ENCODE measurements at regions not wholly inside any gene's neighbourhood (a gene's known extent, or its start where the extent isn't known, plus 50 kb on each side); places are given as distances from the start of the nearest gene placed in this dataset.

- Mint-ChIP-seq H3K27ac (peak overlapping the region in 1 of 3 experiments; percentile 6; a peak in 1 of 7 replicates), H3K9me3 (no peaks in the 10 kb centered on the region), H3K36me3 (ENCODE audit: insufficient read depth in 1 of 3, low read depth in 3 of 3) (no peaks in the 10 kb centered on the region; a peak in 1 of 7 replicates), H3K27me3 (ENCODE audit: low read depth) (peaks cover 9% of the 10 kb centered on the region), H3K4me1 (peaks cover 19% of the 10 kb centered on the region in 2 experiments), H3K4me3 (no peak overlapping the region)
- peaks cover 9% of the 10 kb centered on the region; the same call in 1 of the 2 replicates for H3K4me1 ChIP-seq (ENCODE audit: insufficient read depth, low read length)
- H2BK120ac ChIP-seq (ENCODE audit: low read depth, low read length, poor library complexity, severe bottlenecking), result no peak overlapping the region
- no peak overlapping the region for H3K14ac ChIP-seq (ENCODE audit: insufficient read depth, low read length)
- no peak overlapping the region for H3K56ac ChIP-seq (ENCODE audit: insufficient read length, low read depth, low read length)
- H3K23me2 ChIP-seq (ENCODE audit: insufficient read length, low read depth, low read length, poor library complexity, severe bottlenecking), result no peaks in the 10 kb centered on the region
- no peak overlapping the region for H3K4ac ChIP-seq (ENCODE audit: low read depth, low read length)
- no peak overlapping the region for H4K5ac ChIP-seq (ENCODE audit: insufficient read length, low read depth, low read length)
- no peak for DNase-seq
- no peak overlapping the region for H3K18ac ChIP-seq (ENCODE audit: insufficient read length, low read depth, low read length)
- no peak overlapping the region for H4K91ac ChIP-seq (ENCODE audit: insufficient read length, low read depth, low read length)
- no peak overlapping the region for H2BK20ac ChIP-seq (ENCODE audit: low read depth, low read length, poor library complexity, severe bottlenecking)
- no peak overlapping the region for H3K4me2 ChIP-seq (ENCODE audit: insufficient read depth, insufficient read length, low read length)
- no peaks in the 10 kb centered on the region for H4K20me1 ChIP-seq (ENCODE audit: control insufficient read depth, insufficient read depth, insufficient read length)
- no peak overlapping the region for H2BK5ac ChIP-seq (ENCODE audit: insufficient read length, low read length)
- TF ChIP-seq CTCF (conservative IDR thresholded peaks at IDR 0.05), result no peak
- H3K27ac ChIP-seq (ENCODE audit: insufficient read length, low read depth, low read length), result no peak overlapping the region
- no CpG with 5 or more reads among the region's 7 CpGs for WGBS (ENCODE audit: extremely low coverage, insufficient read length, low lambda C conversion rate)
- no peaks in the 10 kb centered on the region for H3K79me2 ChIP-seq (ENCODE audit: insufficient read depth, low read length)
- no peak overlapping the region for H3K23ac ChIP-seq (ENCODE audit: insufficient read length, low read depth, low read length)
- no peak overlapping the region for H2BK15ac ChIP-seq (ENCODE audit: low read depth, low read length)
- H4K8ac ChIP-seq (replicated peaks; ENCODE audit: insufficient read length, low read depth, low read length), result no peak overlapping the region
- H3T11ph ChIP-seq (ENCODE audit: low read length), result no peak overlapping the region
- H3K79me1 ChIP-seq (ENCODE audit: insufficient read depth, low read depth, low read length, poor library complexity, severe bottlenecking), result no peaks in the 10 kb centered on the region
- no peak overlapping the region for H2AFZ ChIP-seq (ENCODE audit: low read length)
- H2BK12ac ChIP-seq (ENCODE audit: insufficient read length, low read depth, low read length), result no peak overlapping the region
- no peak overlapping the region for H3K9ac ChIP-seq (ENCODE audit: extremely low read depth, insufficient read length, low read length)
- H3K9me3 ChIP-seq (ENCODE audit: control insufficient read depth, low read depth, low read length), result no peaks in the 10 kb centered on the region
- H2AK5ac ChIP-seq (ENCODE audit: insufficient read length, low read length), result no peak overlapping the region
- no peaks in the 10 kb centered on the region; the same call in 1 of the 2 replicates for H3K27me3 ChIP-seq (ENCODE audit: insufficient read depth, low read length)
Observed at GRCh38 chr2:19790291-19790690, 111.5 kb downstream of the TTC32 start.

All from H9 (cell line).